Astrocyte (in vitro differentiated cells and primary cell): ENCODE measurements at regions not wholly inside any gene's neighbourhood (a gene's known extent, or its start where the extent isn't known, plus 50 kb on each side); places are given as distances from the start of the nearest gene placed in this dataset.

Experiments
- EZH2 ChIP-seq: IDR thresholded peaks from 2 replicates; pipeline ENCODE4 v1.6.1; 2012; ENCODE audit warnings: mild to moderate bottlenecking, low read length, inconsistent platforms; ENCODE audit not compliant: insufficient read depth
- TF ChIP-seq, protein P1 (sequence below): IDR thresholded peaks from 2 replicates; pipeline ENCODE4 v1.5.1; 2011; ENCODE audit warnings: low read depth, mild to moderate bottlenecking, inconsistent platforms, low read length, moderate library complexity; ENCODE audit not compliant: insufficient read depth

DNA sequence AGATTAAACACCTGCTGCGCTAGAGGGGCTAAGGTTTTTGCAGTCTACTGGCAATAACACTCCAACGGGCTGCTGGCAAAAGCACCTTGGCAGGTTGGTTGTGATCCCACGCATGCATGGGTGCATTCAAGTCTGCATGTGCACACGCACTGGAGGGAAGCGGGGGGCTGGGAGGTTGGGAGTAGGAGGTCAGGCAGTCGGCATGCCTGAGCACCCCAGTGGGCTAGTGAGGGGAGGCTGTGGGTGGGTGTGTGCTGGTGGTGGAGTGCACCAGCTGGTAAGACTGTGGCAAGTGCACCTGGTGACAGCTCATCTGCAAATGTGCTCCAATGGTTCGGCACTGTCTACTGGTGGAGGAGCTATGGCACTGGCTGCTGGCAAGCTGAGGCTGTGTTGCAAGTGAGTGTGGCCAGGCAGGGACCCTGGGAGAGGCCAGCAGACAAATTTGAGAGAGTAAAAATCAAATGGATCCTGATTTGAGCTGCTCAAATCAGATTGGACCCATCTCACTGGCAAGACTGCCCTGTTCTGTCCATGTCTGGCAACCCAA, 460.6 kb upstream of the DSEL start:
- TF ChIP-seq, protein P1, sequence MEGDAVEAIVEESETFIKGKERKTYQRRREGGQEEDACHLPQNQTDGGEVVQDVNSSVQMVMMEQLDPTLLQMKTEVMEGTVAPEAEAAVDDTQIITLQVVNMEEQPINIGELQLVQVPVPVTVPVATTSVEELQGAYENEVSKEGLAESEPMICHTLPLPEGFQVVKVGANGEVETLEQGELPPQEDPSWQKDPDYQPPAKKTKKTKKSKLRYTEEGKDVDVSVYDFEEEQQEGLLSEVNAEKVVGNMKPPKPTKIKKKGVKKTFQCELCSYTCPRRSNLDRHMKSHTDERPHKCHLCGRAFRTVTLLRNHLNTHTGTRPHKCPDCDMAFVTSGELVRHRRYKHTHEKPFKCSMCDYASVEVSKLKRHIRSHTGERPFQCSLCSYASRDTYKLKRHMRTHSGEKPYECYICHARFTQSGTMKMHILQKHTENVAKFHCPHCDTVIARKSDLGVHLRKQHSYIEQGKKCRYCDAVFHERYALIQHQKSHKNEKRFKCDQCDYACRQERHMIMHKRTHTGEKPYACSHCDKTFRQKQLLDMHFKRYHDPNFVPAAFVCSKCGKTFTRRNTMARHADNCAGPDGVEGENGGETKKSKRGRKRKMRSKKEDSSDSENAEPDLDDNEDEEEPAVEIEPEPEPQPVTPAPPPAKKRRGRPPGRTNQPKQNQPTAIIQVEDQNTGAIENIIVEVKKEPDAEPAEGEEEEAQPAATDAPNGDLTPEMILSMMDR = no peak
- no peak for TF ChIP-seq EZH2
